22Rv1 (cell line): ENCODE measurements at regions not wholly inside any gene's neighbourhood (a gene's known extent, or its start where the extent isn't known, plus 50 kb on each side); places are given as distances from the start of the nearest gene placed in this dataset.

ENCODE experiments used
- ZFX ChIP-seq: fragments of 450-650 bp; IDR thresholded peaks from 2 replicates; pipeline ENCODE4 v1.6.1; 2017; ENCODE audit warnings: antibody characterized with exemption, borderline replicate concordance
- TF ChIP-seq, protein P1 (sequence below): fragments of 450-650 bp; IDR thresholded peaks from 2 replicates; pipeline ENCODE4 v1.5.1; 2017; ENCODE audit warnings: mild to moderate bottlenecking

DNA sequence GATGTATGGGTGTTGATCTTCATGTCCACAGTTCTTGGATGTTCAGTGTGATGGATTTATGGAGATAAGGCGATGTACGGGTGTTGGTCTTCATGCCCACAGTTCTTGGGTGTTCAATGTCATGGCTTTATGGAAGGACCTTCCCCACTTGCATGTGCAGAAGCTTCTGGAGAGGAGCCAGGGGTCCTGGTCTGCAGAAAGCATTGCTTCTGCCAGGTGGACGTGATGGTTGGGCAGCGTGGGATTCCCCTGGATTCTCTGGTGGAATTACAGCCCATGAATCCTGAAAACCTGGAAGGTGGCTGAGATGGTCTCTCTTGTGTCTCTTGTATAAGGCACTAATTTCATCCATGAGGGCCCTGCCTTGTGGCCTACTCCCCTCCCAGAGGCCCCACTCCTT, 183.7 kb upstream of the TCERG1L start:
- TF ChIP-seq, protein P1, sequence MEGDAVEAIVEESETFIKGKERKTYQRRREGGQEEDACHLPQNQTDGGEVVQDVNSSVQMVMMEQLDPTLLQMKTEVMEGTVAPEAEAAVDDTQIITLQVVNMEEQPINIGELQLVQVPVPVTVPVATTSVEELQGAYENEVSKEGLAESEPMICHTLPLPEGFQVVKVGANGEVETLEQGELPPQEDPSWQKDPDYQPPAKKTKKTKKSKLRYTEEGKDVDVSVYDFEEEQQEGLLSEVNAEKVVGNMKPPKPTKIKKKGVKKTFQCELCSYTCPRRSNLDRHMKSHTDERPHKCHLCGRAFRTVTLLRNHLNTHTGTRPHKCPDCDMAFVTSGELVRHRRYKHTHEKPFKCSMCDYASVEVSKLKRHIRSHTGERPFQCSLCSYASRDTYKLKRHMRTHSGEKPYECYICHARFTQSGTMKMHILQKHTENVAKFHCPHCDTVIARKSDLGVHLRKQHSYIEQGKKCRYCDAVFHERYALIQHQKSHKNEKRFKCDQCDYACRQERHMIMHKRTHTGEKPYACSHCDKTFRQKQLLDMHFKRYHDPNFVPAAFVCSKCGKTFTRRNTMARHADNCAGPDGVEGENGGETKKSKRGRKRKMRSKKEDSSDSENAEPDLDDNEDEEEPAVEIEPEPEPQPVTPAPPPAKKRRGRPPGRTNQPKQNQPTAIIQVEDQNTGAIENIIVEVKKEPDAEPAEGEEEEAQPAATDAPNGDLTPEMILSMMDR, result no peak
- no peak for TF ChIP-seq ZFX
